ENCODE measurements at regions not wholly inside any gene's neighbourhood (a gene's known extent, or its start where the extent isn't known, plus 50 kb on each side); places are given as distances from the start of the nearest gene placed in this dataset.

GRCh38 chr9:107218829-107219485 lies 64.1 kb upstream of the RAD23B start:
- DNase-seq (ENCODE audit: low spot score): no peak
- no peak for TF ChIP-seq CTCF (IDR thresholded peaks at IDR 0.05; ENCODE audit: extremely low read depth, insufficient read depth, missing control alignments)
- in situ Hi-C loops (cut with MboI; ENCODE audit: low pct_unique_long_range_greater_than_20kb, low sequenced_read_pairs, unreplicated experiment): no loop called here

GRCh38 chr9:107219486-107220077 lies 63.5 kb upstream of the RAD23B start:
- DNase-seq (ENCODE audit: low spot score): no peak
- in situ Hi-C loops (cut with MboI; ENCODE audit: low pct_unique_long_range_greater_than_20kb, low sequenced_read_pairs, unreplicated experiment): no loop called here
- TF ChIP-seq CTCF (IDR thresholded peaks at IDR 0.05; ENCODE audit: extremely low read depth, insufficient read depth, missing control alignments): no peak

- DNase-seq (ENCODE audit: low spot score): no peak
- in situ Hi-C loops (cut with MboI; ENCODE audit: low pct_unique_long_range_greater_than_20kb, low sequenced_read_pairs, unreplicated experiment): no loop called here
- TF ChIP-seq CTCF (IDR thresholded peaks at IDR 0.05; ENCODE audit: extremely low read depth, insufficient read depth, missing control alignments): no peak
Measured at GRCh38 chr9:107221321-107221720, 61.8 kb upstream of the RAD23B start.

GRCh38 chr9:107222020-107222522 lies 61.0 kb upstream of the RAD23B start:
- in situ Hi-C loops (cut with MboI; ENCODE audit: low pct_unique_long_range_greater_than_20kb, low sequenced_read_pairs, unreplicated experiment): no loop called here
- no peak for TF ChIP-seq CTCF (IDR thresholded peaks at IDR 0.05; ENCODE audit: extremely low read depth, insufficient read depth, missing control alignments)
- DNase-seq (ENCODE audit: low spot score): no peak

- DNase-seq (ENCODE audit: low spot score): no peak
- in situ Hi-C loops (cut with MboI; ENCODE audit: low pct_unique_long_range_greater_than_20kb, low sequenced_read_pairs, unreplicated experiment): no loop called here
- TF ChIP-seq CTCF (IDR thresholded peaks at IDR 0.05; ENCODE audit: extremely low read depth, insufficient read depth, missing control alignments): no peak
Measured at GRCh38 chr9:107223381-107223780, 59.7 kb upstream of the RAD23B start.

GRCh38 chr9:107224252-107224651 lies 58.8 kb upstream of the RAD23B start:
- DNase-seq (ENCODE audit: low spot score): no peak
- TF ChIP-seq CTCF (IDR thresholded peaks at IDR 0.05; ENCODE audit: extremely low read depth, insufficient read depth, missing control alignments): no peak
- in situ Hi-C loops (cut with MboI; ENCODE audit: low pct_unique_long_range_greater_than_20kb, low sequenced_read_pairs, unreplicated experiment): no loop called here

Measured in GM13977 (cell line).